Endothelial cell of umbilical vein (primary cell): ENCODE measurements at regions not wholly inside any gene's neighbourhood (a gene's known extent, or its start where the extent isn't known, plus 50 kb on each side); places are given as distances from the start of the nearest gene placed in this dataset.

Experiments
- EZH2 ChIP-seq: IDR thresholded peaks from 2 replicates; pipeline ENCODE4 v1.6.1; 2012; ENCODE audit warnings: borderline replicate concordance, low read depth, mild to moderate bottlenecking, moderate library complexity, low read length, inconsistent platforms; ENCODE audit not compliant: severe bottlenecking
- POLR2AphosphoS5 ChIP-seq: IDR thresholded peaks from 2 replicates; pipeline ENCODE4 v1.6.1; 2012; ENCODE audit warnings: low read depth, mild to moderate bottlenecking, control low read depth, low read length, moderate library complexity; ENCODE audit not compliant: insufficient read depth

- TF ChIP-seq EZH2 = no peak
- no peak for TF ChIP-seq POLR2AphosphoS5
Measured at GRCh38 chr13:109941951-109942350, 155.6 kb upstream of the IRS2 start.
